NCI-H345 treated with DMSO at 0.1 percent for 48 hours (cell line): ENCODE measurements at regions not wholly inside any gene's neighbourhood (a gene's known extent, or its start where the extent isn't known, plus 50 kb on each side); places are given as distances from the start of the nearest gene placed in this dataset.

Experiments used
- DNase-seq: peaks from one replicate; lab custom pipeline; 2025; ENCODE audit not compliant: unreplicated experiment; lab: John Stamatoyannopoulos, UW

- DNase-seq, result no peak
Measured at GRCh38 chrX:6701085-6701484, 166.2 kb upstream of the VCX3A start.

GRCh38 chrX:6695717-6696116 lies 160.8 kb upstream of the VCX3A start:
- DNase-seq, result no peak

GRCh38 chrX:6694977-6695376 lies 160.1 kb upstream of the VCX3A start:
- no peak for DNase-seq

- no peak for DNase-seq
Measured at GRCh38 chrX:6694221-6694620, 159.3 kb upstream of the VCX3A start.

DNA sequence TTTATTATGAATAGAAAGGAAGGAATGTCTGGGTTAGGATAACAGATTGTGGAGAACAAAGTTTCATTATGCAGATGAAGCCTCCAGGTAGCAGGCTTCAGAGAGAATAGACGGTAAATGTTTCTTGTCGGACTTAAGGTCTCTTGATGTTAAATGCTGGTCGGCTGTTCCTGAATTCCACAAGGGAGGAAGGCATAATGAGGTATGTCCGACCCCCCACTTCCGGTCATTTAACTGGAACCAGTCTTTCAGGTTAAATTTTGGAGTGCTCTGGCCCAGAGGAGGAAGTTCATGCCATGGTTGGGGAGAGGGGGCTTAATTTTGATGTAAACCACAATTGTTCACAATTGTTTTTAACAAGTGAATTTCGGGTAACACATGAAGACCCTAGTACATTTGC lies 158.1 kb upstream of the VCX3A start:
- DNase-seq, result no peak

- no peak for DNase-seq
Measured at GRCh38 chrX:6685489-6685888, 150.6 kb upstream of the VCX3A start.

DNA sequence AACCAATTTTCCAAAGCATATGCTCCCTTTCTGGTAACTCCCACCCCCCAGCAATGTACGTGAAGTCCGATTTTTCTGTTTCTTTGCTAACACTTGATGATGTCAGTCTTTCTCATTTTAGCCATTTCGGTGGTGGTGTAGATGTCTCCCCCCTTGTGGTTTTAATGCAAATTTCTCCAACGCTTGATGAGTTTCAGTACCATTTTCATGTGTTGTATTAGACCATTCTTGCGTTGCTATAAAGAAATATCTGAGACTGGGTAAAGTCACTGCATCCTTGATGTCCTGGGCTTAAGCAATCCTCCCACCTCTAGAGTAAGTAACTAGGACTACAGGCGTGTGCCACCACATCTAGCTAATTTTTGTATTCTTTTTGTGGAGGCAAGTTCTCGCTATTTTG lies 148.4 kb upstream of the VCX3A start:
- no peak for DNase-seq

- DNase-seq, result no peak
Measured at GRCh38 chrX:6681521-6682145, 146.7 kb upstream of the VCX3A start.

GRCh38 chrX:6679988-6680387 lies 145.1 kb upstream of the VCX3A start:
- no peak for DNase-seq

DNA sequence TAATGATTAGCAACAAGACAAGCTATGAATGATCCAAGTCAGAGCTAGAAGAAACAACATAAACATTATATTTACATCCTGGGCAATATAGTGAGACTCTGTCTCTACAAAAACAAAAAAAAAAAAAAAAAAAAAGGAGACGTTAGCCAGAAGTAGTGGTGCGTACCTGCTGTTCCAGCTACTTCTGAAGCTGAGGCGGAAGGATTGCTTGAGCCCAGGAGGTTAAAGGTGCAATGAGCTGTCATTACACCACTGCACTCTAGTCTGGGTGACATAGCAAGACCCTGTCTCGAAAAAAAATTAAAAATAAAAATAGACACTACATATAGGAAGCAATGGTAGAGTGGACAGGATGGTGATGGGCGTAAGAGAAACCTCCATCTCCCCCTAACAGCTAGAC lies 144.6 kb upstream of the VCX3A start:
- no peak for DNase-seq

DNA sequence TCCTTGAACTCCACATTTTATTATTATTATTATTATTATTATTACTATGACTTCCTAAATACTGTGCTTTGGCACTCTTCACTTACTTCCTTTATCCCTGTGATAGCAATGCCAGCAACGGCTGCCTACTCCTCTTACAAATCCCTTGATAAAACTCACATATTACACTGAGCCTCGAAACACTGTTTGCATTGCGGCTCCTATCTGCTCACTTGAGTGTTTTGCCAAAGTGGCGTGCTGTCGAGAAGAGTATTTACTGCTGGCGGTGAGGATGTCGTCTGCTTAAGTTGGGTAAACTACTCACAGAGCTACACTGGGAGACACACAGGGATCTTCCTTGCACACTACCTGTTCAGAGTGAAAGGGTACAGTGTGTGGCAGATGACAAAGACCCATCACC lies 143.4 kb upstream of the VCX3A start:
- peak; percentile 5 for DNase-seq

DNA sequence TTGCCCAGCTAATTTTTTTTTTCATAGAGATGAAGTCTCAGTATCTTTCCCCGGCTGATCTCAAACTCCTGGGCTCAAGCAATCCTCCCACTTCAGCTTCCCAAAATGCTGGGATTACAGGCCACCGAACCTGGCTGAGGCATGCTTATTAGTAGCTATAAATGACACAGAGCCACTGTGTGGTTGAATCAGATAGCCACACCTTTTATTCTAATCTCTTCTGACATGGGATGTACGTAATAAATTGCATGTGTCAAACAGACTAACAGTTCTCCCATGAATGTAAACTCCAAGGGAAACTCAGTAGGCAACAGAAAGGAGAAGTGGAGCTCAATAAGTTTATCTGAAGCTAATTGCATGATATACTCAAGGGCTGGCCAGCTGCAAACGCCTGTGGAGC lies 139.8 kb upstream of the VCX3A start:
- no peak for DNase-seq

- no peak for DNase-seq
Measured at GRCh38 chrX:6667048-6667768, 132.3 kb upstream of the VCX3A start.

DNA sequence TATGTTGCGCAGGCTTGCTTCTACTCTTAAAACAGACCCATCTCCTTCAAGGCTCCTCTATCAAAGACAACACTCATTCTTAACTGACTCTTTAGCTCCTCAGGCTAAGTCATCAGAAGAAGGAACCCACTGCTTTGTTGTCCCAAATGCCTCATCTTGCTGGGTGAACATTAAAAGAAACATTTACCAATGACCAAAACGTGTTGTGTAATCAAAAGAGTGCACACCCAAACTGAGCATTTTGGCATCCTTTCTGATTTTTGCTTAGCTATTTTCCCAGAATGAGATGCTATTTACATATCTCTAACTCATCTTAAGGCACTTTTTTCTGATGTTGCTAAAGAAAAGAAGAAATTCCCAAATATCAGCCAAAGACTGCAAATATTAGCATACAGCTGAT lies 131.7 kb upstream of the VCX3A start:
- DNase-seq, result no peak

DNA sequence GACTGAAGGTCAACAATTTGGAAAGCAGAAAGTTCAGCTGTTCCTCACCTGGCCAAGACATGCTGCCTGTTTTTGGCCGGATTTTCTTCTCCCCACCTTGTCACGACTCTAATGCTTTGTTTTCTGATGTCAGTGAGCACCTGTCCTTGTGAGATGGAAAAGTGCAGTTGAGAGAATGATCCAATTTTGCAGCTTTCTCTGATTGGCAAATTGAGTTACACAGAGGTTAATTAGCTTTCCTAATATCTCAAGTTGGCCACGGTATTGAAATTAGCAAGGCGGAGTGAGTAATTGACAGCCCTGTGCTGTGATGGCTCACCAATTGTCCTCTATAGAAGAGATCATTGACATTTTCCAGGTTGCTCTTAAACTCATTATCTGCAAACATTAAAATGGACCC lies 126.8 kb upstream of the VCX3A start:
- DNase-seq, result no peak

DNA sequence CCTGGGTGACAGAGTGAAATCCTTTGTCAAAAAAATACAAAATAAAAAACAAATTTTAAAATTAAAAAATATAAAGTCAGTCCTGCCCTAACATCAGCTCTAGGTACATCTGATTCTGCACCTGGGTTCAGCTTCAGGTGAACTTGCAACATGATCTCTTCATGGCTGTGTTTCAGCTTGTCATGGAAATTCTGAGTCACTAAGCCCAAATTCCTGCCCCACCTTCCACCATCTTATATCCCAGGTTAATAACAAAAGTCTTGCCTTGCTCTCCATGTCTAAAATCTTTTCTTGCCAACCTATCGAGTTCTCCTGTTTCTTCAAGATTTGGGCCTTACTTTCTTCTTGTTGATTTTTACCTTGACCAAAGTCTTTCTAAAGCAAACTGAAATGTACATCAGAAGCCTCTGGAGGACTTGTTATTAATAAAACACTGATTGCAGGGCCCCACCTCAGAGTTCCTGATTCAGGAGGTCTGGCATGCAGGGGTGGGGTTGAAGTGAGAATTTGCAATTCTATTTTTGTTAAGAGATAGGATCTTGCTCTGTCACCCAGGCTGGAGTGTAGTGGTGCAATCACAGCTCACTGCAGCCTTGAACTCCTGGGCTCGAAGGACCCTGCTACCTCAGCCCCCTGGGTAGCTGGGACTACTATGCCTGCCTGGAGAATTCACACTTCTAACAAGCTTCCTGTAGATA lies 125.8 kb upstream of the VCX3A start:
- DNase-seq, result no peak

DNA sequence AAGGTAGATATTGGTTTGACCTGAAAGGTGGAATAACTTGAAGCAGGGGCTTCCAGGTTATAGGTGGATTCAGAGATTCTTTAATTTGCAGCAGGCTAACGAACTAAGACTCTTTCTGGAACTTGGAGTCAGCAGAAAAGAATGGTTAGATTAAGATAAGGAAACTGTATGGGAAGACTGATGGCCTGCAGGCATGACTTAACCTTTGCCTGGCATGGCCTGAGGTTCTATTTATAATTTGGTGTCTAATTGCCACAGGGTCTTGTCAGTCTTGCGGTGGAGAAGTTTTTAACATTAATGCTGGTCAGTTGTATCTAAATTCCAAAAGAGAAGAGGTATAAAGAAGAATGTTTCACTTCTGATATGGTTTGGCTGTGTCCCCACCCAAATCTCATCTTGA lies 110.3 kb upstream of the VCX3A start:
- no peak for DNase-seq

DNA sequence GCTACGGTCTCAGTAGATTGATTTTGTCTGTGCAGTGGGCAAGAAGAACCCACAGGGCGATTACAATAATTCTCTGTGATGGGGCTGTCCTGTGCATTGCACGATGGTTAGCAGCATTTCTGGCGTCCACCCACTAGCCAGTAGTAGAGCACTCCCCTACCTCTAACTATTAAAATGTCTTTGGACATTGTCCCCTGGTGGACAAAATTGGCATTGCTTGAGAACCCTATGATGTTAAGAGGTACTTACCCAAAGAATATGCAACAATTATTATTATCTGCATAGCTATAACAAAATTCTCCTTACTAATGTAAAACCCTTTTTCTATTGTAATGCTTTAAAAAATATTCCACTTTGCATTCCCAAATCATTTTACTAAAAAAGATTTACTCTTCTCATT lies 109.5 kb upstream of the VCX3A start:
- DNase-seq, result no peak

DNA sequence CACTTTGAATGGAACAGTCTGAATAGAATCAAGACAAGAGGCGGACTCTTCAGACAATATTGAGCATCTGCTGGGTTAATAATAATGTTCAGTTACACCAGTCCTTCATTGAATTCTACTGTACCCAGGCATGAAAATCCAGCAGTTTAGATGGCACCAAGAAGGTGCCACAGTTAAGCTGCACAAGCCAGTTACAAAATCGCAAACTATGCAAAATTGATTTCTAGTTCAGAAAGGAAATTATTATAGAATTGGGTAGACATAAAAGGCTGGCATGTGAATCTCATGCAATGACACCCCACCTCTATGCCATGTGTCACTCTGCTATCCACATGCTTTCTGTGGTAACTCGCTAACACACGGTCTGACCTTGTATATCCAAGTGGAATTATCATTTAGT lies 105.8 kb upstream of the VCX3A start:
- DNase-seq, result no peak

DNA sequence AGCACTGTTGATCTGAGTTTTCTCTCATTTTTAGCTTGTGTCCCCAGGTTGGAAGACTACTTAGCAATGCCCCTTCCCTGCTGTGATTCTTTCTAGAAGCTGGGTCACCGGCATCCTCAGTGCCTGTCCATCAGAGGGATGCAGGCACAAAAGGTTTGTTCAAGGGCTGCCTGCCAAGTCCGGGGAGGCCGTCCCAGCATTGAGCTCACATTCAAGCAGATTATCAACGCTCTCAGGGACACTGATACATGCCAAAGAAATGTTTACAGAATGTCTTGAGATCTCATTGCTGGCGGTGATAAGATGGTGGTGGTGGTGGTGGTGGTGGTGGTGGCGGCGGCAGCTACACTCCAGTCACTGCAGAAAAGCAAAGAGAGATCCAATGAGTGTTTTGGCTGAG lies 79.6 kb upstream of the VCX3A start:
- no peak for DNase-seq

DNA sequence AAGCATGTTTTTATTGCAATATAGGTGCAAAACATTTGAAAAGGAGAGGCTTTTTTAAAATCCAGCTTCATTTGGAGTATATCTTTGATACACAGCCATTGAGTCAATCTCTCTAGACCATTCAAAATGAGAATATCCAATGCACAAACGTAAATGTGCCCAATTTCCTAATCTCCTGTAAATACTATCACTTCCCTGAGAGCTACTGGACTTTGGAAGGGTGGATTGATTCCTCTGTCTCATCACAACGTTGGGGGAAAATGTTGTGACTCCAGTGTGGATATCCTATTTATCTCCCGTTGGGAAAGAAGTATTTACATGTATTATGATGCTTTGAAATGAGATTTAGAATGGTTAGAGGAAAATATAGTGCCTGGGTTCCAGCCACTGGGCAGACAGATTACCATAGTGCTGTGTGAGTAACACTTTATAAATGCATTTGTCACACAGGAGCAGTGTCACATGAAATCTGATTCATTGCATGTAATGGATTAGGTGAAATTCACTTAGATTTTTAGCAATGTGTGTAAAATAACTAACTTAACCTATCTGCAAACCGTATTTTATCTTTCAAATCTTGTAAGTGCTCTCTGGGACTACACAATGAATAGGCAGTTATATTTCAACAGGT lies 64.4 kb upstream of the VCX3A start:
- DNase-seq, result no peak
